Mesothelial cell of epicardium (in vitro differentiated cells): ENCODE measurements at regions not wholly inside any gene's neighbourhood (a gene's known extent, or its start where the extent isn't known, plus 50 kb on each side); places are given as distances from the start of the nearest gene placed in this dataset.

Source experiments
- DNase-seq, 2 experiments: peaks; one replicate each; pipeline ENCODE4 v3.0.0; 2021; ENCODE audit warnings: low spot score in 2 of 2; ENCODE audit not compliant: unreplicated experiment in 2 of 2
- H3K27ac Mint-ChIP-seq: 2 replicates; pipeline ENCODE4 v1.8.0; 2021; ENCODE audit warnings: mixed read lengths
- H3K27me3 Mint-ChIP-seq: 2 replicates; pipeline ENCODE4 v1.8.0; 2021; ENCODE audit warnings: low read depth, mixed read lengths
- H3K36me3 Mint-ChIP-seq: 2 replicates; pipeline ENCODE4 v1.8.0; 2021; ENCODE audit warnings: mixed read lengths
- H3K4me1 Mint-ChIP-seq: 2 replicates; pipeline ENCODE4 v1.8.0; 2021; ENCODE audit warnings: mixed read lengths
- H3K4me3 Mint-ChIP-seq: 2 replicates; pipeline ENCODE4 v1.8.0; 2021; ENCODE audit warnings: mild to moderate bottlenecking, moderate library complexity, mixed read lengths
- H3K9me3 Mint-ChIP-seq: 2 replicates; pipeline ENCODE4 v1.8.0; 2021; ENCODE audit warnings: mixed read lengths
- TF ChIP-seq, protein P1 (sequence below): fragments of 200-600 bp; sonication (generic); IDR thresholded peaks from one replicate; pipeline ENCODE4 v1.5.0; 2021; ENCODE audit warnings: antibody characterized with exemption; ENCODE audit not compliant: unreplicated experiment

GRCh38 chr3:194220901-194221326 is 85.0 kb downstream of the HES1 start:
- Mint-ChIP-seq H3K27ac (no peak overlapping the region), H3K27me3 (no peaks in the 10 kb centered on the region), H3K4me1 (peaks cover 69% of the 10 kb centered on the region), H3K9me3 (no peaks in the 10 kb centered on the region), H3K36me3 (no peaks in the 10 kb centered on the region), H3K4me3 (no peak overlapping the region)
- no peak for DNase-seq
- TF ChIP-seq, protein P1, sequence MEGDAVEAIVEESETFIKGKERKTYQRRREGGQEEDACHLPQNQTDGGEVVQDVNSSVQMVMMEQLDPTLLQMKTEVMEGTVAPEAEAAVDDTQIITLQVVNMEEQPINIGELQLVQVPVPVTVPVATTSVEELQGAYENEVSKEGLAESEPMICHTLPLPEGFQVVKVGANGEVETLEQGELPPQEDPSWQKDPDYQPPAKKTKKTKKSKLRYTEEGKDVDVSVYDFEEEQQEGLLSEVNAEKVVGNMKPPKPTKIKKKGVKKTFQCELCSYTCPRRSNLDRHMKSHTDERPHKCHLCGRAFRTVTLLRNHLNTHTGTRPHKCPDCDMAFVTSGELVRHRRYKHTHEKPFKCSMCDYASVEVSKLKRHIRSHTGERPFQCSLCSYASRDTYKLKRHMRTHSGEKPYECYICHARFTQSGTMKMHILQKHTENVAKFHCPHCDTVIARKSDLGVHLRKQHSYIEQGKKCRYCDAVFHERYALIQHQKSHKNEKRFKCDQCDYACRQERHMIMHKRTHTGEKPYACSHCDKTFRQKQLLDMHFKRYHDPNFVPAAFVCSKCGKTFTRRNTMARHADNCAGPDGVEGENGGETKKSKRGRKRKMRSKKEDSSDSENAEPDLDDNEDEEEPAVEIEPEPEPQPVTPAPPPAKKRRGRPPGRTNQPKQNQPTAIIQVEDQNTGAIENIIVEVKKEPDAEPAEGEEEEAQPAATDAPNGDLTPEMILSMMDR, result no peak

- Mint-ChIP-seq H3K36me3 (no peaks in the 10 kb centered on the region), H3K4me3 (no peak overlapping the region), H3K27ac (no peak overlapping the region), H3K4me1 (peaks cover 70% of the 10 kb centered on the region), H3K9me3 (no peaks in the 10 kb centered on the region), H3K27me3 (no peaks in the 10 kb centered on the region)
- no peak for DNase-seq
- TF ChIP-seq, protein P1, result no peak
These were observed 85.4 kb downstream of the HES1 start for GRCh38 chr3:194221336-194221735.

- no peak overlapping the region for H3K4me3 Mint-ChIP-seq
- H3K4me1 Mint-ChIP-seq, result peaks cover 53% of the 10 kb centered on the region
- no peaks in the 10 kb centered on the region for H3K9me3 Mint-ChIP-seq
- H3K27me3 Mint-ChIP-seq, result no peaks in the 10 kb centered on the region
- no peak for DNase-seq
- H3K36me3 Mint-ChIP-seq, result no peaks in the 10 kb centered on the region
- TF ChIP-seq, protein P1, result no peak
- H3K27ac Mint-ChIP-seq, result peak overlapping the region; percentile 70
These were observed 88.0 kb downstream of the HES1 start for GRCh38 chr3:194223951-194224350.

GRCh38 chr3:194224471-194225417 is 88.8 kb downstream of the HES1 start:
- peaks cover 45% of the 10 kb centered on the region for H3K4me1 Mint-ChIP-seq
- no peak for DNase-seq
- H3K27ac Mint-ChIP-seq, result peak overlapping the region; percentile 70
- no peaks in the 10 kb centered on the region for H3K9me3 Mint-ChIP-seq
- H3K36me3 Mint-ChIP-seq, result no peaks in the 10 kb centered on the region
- no peaks in the 10 kb centered on the region for H3K27me3 Mint-ChIP-seq
- H3K4me3 Mint-ChIP-seq, result no peak overlapping the region
- TF ChIP-seq, protein P1, result no peak

- Mint-ChIP-seq H3K27ac (peak overlapping the region; percentile 45), H3K27me3 (no peaks in the 10 kb centered on the region), H3K4me1 (peaks cover 40% of the 10 kb centered on the region), H3K9me3 (no peaks in the 10 kb centered on the region), H3K36me3 (no peaks in the 10 kb centered on the region), H3K4me3 (no peak overlapping the region)
- DNase-seq, result no peak
- TF ChIP-seq, protein P1, result no peak
These were observed 89.5 kb downstream of the HES1 start for GRCh38 chr3:194225418-194225812.
